ENCODE measurements at regions not wholly inside any gene's neighbourhood (a gene's known extent, or its start where the extent isn't known, plus 50 kb on each side); places are given as distances from the start of the nearest gene placed in this dataset.

GRCh38 chr2:18790509-18791171, 201.3 kb upstream of the NT5C1B start:
- Histone ChIP-seq H3K9me2 (ENCODE audit: insufficient read depth, low read length) (no peaks in the 10 kb centered on the region), H3K27ac (ENCODE audit: low read length) (no peak overlapping the region)
- TF ChIP-seq POLR2AphosphoS5 (IDR thresholded peaks at IDR 0.05): no peak
- no peak for TF ChIP-seq SMC3 (conservative IDR thresholded peaks at IDR 0.05; ENCODE audit: poor library complexity)
- TF ChIP-seq EZH2 (IDR thresholded peaks at IDR 0.05; ENCODE audit: borderline replicate concordance, insufficient read depth, low read length, poor library complexity, severe bottlenecking): no peak
- TF ChIP-seq MXI1 (conservative IDR thresholded peaks at IDR 0.05; ENCODE audit: poor library complexity, severe bottlenecking): no peak
- no peak for TF ChIP-seq TAF1 (IDR thresholded peaks at IDR 0.05; ENCODE audit: low read depth)
- no peak for TF ChIP-seq REST (IDR thresholded peaks at IDR 0.05; ENCODE audit: borderline replicate concordance)
- no peak for TF ChIP-seq EP300 (conservative IDR thresholded peaks at IDR 0.05; ENCODE audit: poor library complexity, severe bottlenecking)
- TF ChIP-seq CTCF (IDR thresholded peaks at IDR 0.05; ENCODE audit: poor library complexity, severe bottlenecking): no peak
- TF ChIP-seq RAD21 (conservative IDR thresholded peaks at IDR 0.05): no peak

GRCh38 chr2:18788592-18788991, 199.2 kb upstream of the NT5C1B start:
- no peaks in the 10 kb centered on the region for H3K9me3 ChIP-seq (ENCODE audit: low read length)
- H3K4me3 ChIP-seq (ENCODE audit: low read length): no peak overlapping the region
- TF ChIP-seq EP300 (conservative IDR thresholded peaks at IDR 0.05; ENCODE audit: poor library complexity, severe bottlenecking): no peak
- no peak for TF ChIP-seq RAD21 (conservative IDR thresholded peaks at IDR 0.05)
- no peak for TF ChIP-seq CTCF (IDR thresholded peaks at IDR 0.05; ENCODE audit: poor library complexity, severe bottlenecking)
- TF ChIP-seq SMC3 (conservative IDR thresholded peaks at IDR 0.05; ENCODE audit: poor library complexity): no peak
- no peak for TF ChIP-seq MXI1 (conservative IDR thresholded peaks at IDR 0.05; ENCODE audit: poor library complexity, severe bottlenecking)
- no peak for TF ChIP-seq EZH2 (IDR thresholded peaks at IDR 0.05; ENCODE audit: borderline replicate concordance, insufficient read depth, low read length, poor library complexity, severe bottlenecking)
- no peak for TF ChIP-seq REST (IDR thresholded peaks at IDR 0.05; ENCODE audit: borderline replicate concordance)
- TF ChIP-seq POLR2AphosphoS5 (IDR thresholded peaks at IDR 0.05): no peak
- TF ChIP-seq TAF1 (IDR thresholded peaks at IDR 0.05; ENCODE audit: low read depth): no peak
- no peak overlapping the region for H3K27ac ChIP-seq (ENCODE audit: low read length)
- no peaks in the 10 kb centered on the region for H3F3A ChIP-seq (ENCODE audit: insufficient read depth, low read length, poor library complexity, severe bottlenecking)
- H3K36me3 ChIP-seq (ENCODE audit: insufficient read depth, low read length): no peaks in the 10 kb centered on the region
- H4K20me1 ChIP-seq (ENCODE audit: insufficient read depth): no peaks in the 10 kb centered on the region
- no peak overlapping the region for H3K4me2 ChIP-seq (ENCODE audit: low read length)
- no peak overlapping the region for H2AFZ ChIP-seq (ENCODE audit: low read depth, low read length)
- H3K27me3 ChIP-seq (ENCODE audit: insufficient read depth, low read depth, low read length): no peaks in the 10 kb centered on the region
- H3K79me2 ChIP-seq (replicated peaks; ENCODE audit: insufficient read depth, low read length): no peaks in the 10 kb centered on the region
- no peak overlapping the region for H3K9ac ChIP-seq (ENCODE audit: low read length)
- H3K9me2 ChIP-seq (ENCODE audit: insufficient read depth, low read length): no peaks in the 10 kb centered on the region

More at GRCh38 chr2:18790509-18791171, 201.3 kb upstream of the NT5C1B start:
- no peak overlapping the region for H2AFZ ChIP-seq (ENCODE audit: low read depth, low read length)
- H3K79me2 ChIP-seq (replicated peaks; ENCODE audit: insufficient read depth, low read length): no peaks in the 10 kb centered on the region
- no peak overlapping the region for H3K4me3 ChIP-seq (ENCODE audit: low read length)
- no peak overlapping the region for H3K4me2 ChIP-seq (ENCODE audit: low read length)
- H3K9ac ChIP-seq (ENCODE audit: low read length): no peak overlapping the region
- no peaks in the 10 kb centered on the region for H3K27me3 ChIP-seq (ENCODE audit: insufficient read depth, low read depth, low read length)
- H3K36me3 ChIP-seq (ENCODE audit: insufficient read depth, low read length): no peaks in the 10 kb centered on the region
- no peaks in the 10 kb centered on the region for H4K20me1 ChIP-seq (ENCODE audit: insufficient read depth)
- no peaks in the 10 kb centered on the region for H3F3A ChIP-seq (ENCODE audit: insufficient read depth, low read length, poor library complexity, severe bottlenecking)
- no peaks in the 10 kb centered on the region for H3K9me3 ChIP-seq (ENCODE audit: low read length)

Measured in neural cell (in vitro differentiated cells).